Keratinocyte (primary cell): ENCODE measurements at regions not wholly inside any gene's neighbourhood (a gene's known extent, or its start where the extent isn't known, plus 50 kb on each side); places are given as distances from the start of the nearest gene placed in this dataset.
A peak's percentile ranks its signal among the peaks of the same experiment; 100 is the strongest.

Experiments
- DNase-seq: peaks from one replicate; pipeline ENCODE4 v3.0.0-alpha.2; 2011; ENCODE audit warnings: low read depth, missing footprints, low spot score
- FAIRE-seq: peaks from 2 replicates; lab custom pipeline; 2011; peaks lifted over from hg19 to GRCh38; lab: Jason Lieb, UNC
- H2AFZ ChIP-seq: 2 replicates; pipeline ENCODE4 v1.6.0; 2012; ENCODE audit warnings: low read length, control low read depth, inconsistent platforms; ENCODE audit not compliant: control insufficient read depth
- H3K27ac ChIP-seq: 2 replicates; pipeline ENCODE4 v1.5.1; 2011; ENCODE audit warnings: low read length; ENCODE audit not compliant: control insufficient read depth, insufficient read depth
- H3K27me3 ChIP-seq: 3 replicates; pipeline ENCODE4 v1.6.0; 2011; ENCODE audit warnings: low read length; ENCODE audit not compliant: control insufficient read depth, insufficient read depth; ENCODE audit errors: extremely low read depth
- H3K36me3 ChIP-seq, 2 experiments: 2 replicates in 1 of 2; 3 replicates in 1 of 2; pipeline ENCODE4 v1.5.1; 2011; ENCODE audit warnings: low read length in 2 of 2, mild to moderate bottlenecking in 1 of 2; ENCODE audit not compliant: control insufficient read depth in 2 of 2, insufficient read depth in 2 of 2; ENCODE audit errors: extremely low read depth in 1 of 2
- H3K4me1 ChIP-seq: 3 replicates; pipeline ENCODE4 v1.5.1; 2011; ENCODE audit warnings: low read length; ENCODE audit not compliant: control insufficient read depth, insufficient read depth; ENCODE audit errors: extremely low read depth
- H3K4me2 ChIP-seq: 3 replicates; pipeline ENCODE4 v1.6.0; 2011; ENCODE audit warnings: low read depth, low read length; ENCODE audit not compliant: control insufficient read depth, insufficient read depth; ENCODE audit errors: extremely low read depth
- H3K4me3 ChIP-seq, 3 experiments: fragments of 200-600 bp in 1 of 3; sonication (generic) in 1 of 3; 2 replicates in 2 of 3; 3 replicates in 1 of 3; pipeline ENCODE4 v1.5.1; 2011 to 2016; ENCODE audit warnings: low read length in 3 of 3, mild to moderate bottlenecking in 3 of 3, control low read depth in 2 of 3, inconsistent platforms in 1 of 3, low read depth in 1 of 3, mixed read lengths in 1 of 3, mixed run types in 1 of 3, moderate library complexity in 1 of 3; ENCODE audit not compliant: control insufficient read depth in 2 of 3, insufficient read depth in 2 of 3; ENCODE audit errors: extremely low read depth in 1 of 3
- H3K79me2 ChIP-seq: 2 replicates; pipeline ENCODE4 v1.6.0; 2012; ENCODE audit warnings: low read length; ENCODE audit not compliant: control insufficient read depth, insufficient read depth
- H3K9ac ChIP-seq: 3 replicates; pipeline ENCODE4 v1.6.0; 2011; ENCODE audit warnings: low read length; ENCODE audit not compliant: control insufficient read depth, insufficient read depth; ENCODE audit errors: extremely low read depth
- H3K9me1 ChIP-seq: 3 replicates; pipeline ENCODE4 v1.6.0; 2011; ENCODE audit warnings: low read length; ENCODE audit not compliant: control insufficient read depth, insufficient read depth; ENCODE audit errors: extremely low read depth
- H3K9me3 ChIP-seq: 2 replicates; pipeline ENCODE4 v1.5.1; 2012; ENCODE audit warnings: low read depth, low read length; ENCODE audit not compliant: control insufficient read depth
- H4K20me1 ChIP-seq: 3 replicates; pipeline ENCODE4 v1.6.0; 2011; ENCODE audit warnings: low read length; ENCODE audit not compliant: control insufficient read depth, insufficient read depth; ENCODE audit errors: extremely low read depth
- CTCF ChIP-seq, 3 experiments: IDR thresholded peaks in 1 of 3; conservative IDR thresholded peaks in 1 of 3; optimal IDR thresholded peaks in 1 of 3; 2 replicates in 2 of 3; 3 replicates in 1 of 3; pipeline versions ENCODE3 to v1.5.1; 2011; ENCODE audit warnings: low read length in 3 of 3, mild to moderate bottlenecking in 3 of 3, moderate library complexity in 2 of 3, control low read depth in 1 of 3, inconsistent platforms in 1 of 3; ENCODE audit not compliant: insufficient read depth in 2 of 3; ENCODE audit errors: extremely low read depth in 1 of 3
- EZH2 ChIP-seq: IDR thresholded peaks from one replicate; pipeline ENCODE4 v1.6.1; 2012; ENCODE audit warnings: inconsistent platforms, mild to moderate bottlenecking, low read length, moderate library complexity
- dilution Hi-C: fragments of 300-500 bp; cut with MboI; formaldehyde crosslinking; loops from one replicate; pipeline ENCODE4 v1.7.0; 2020; ENCODE audit warnings: low sequenced_read_pairs; ENCODE audit not compliant: extremely low pct_ligation_motif_present

GRCh38 chr5:125232779-125233230, 486.4 kb upstream of the ZNF608 start:
- TF ChIP-seq CTCF (optimal IDR thresholded peaks at IDR 0.05 in 1 of 3, IDR thresholded peaks at IDR 0.05 in 1 of 3, conservative IDR thresholded peaks at IDR 0.05 in 1 of 3; ENCODE audit: extremely low read depth in 1 of 3, insufficient read depth in 2 of 3, low read length in 3 of 3) (no peak), EZH2 (no peak)
- Histone ChIP-seq H2AFZ (peak overlapping the region; percentile 13), H3K27me3 (no peaks in the 10 kb centered on the region)

GRCh38 chr5:125233944-125234343, 487.5 kb upstream of the ZNF608 start:
- H3K4me3 ChIP-seq: no peak overlapping the region
- H3K4me2 ChIP-seq: no peak overlapping the region
- H3K9me3 ChIP-seq: no peaks in the 10 kb centered on the region
- no peaks in the 10 kb centered on the region for H3K36me3 ChIP-seq
- H2AFZ ChIP-seq: no peak overlapping the region
- H4K20me1 ChIP-seq: no peaks in the 10 kb centered on the region
- DNase-seq (no peak), FAIRE-seq (no peak)
- no peaks in the 10 kb centered on the region for H3K79me2 ChIP-seq
- H3K27me3 ChIP-seq: no peaks in the 10 kb centered on the region
- H3K9me1 ChIP-seq: no peaks in the 10 kb centered on the region
- no peak overlapping the region for H3K27ac ChIP-seq
- H3K9ac ChIP-seq: no peak overlapping the region
- peaks cover 6% of the 10 kb centered on the region for H3K4me1 ChIP-seq
- dilution Hi-C loops: no loop called here
- TF ChIP-seq EZH2: no peak

More at GRCh38 chr5:125232779-125233230, 486.4 kb upstream of the ZNF608 start:
- peak; percentile 20 for FAIRE-seq
- Histone ChIP-seq H3K9me1 (no peaks in the 10 kb centered on the region), H3K9ac (no peak overlapping the region), H3K4me1 (peaks cover 6% of the 10 kb centered on the region), H3K4me2 (no peak overlapping the region), H3K27ac (no peak overlapping the region), H3K79me2 (no peaks in the 10 kb centered on the region), H3K36me3 (no peaks in the 10 kb centered on the region), H3K4me3 (no peak overlapping the region), H3K9me3 (no peaks in the 10 kb centered on the region), H4K20me1 (no peaks in the 10 kb centered on the region)
- no peak for DNase-seq
- dilution Hi-C loops: no loop called here

GRCh38 chr5:125236007-125236406, 489.6 kb upstream of the ZNF608 start:
- H3K36me3 ChIP-seq: no peaks in the 10 kb centered on the region
- dilution Hi-C loops: no loop called here

More at GRCh38 chr5:125236007-125236406, 489.6 kb upstream of the ZNF608 start:
- no peaks in the 10 kb centered on the region for H3K27me3 ChIP-seq
- H3K27ac ChIP-seq: no peak overlapping the region
- FAIRE-seq: no peak
- TF ChIP-seq CTCF (optimal IDR thresholded peaks at IDR 0.05 in 1 of 3, IDR thresholded peaks at IDR 0.05 in 1 of 3, conservative IDR thresholded peaks at IDR 0.05 in 1 of 3; ENCODE audit: extremely low read depth in 1 of 3, insufficient read depth in 2 of 3, low read length in 3 of 3): no peak
- TF ChIP-seq EZH2: no peak
- H3K9me3 ChIP-seq: no peaks in the 10 kb centered on the region
- H3K9me1 ChIP-seq: no peaks in the 10 kb centered on the region
- H3K4me3 ChIP-seq: no peak overlapping the region
- no peak overlapping the region for H3K4me2 ChIP-seq
- H4K20me1 ChIP-seq: no peaks in the 10 kb centered on the region
- peaks cover 6% of the 10 kb centered on the region for H3K4me1 ChIP-seq
- H3K9ac ChIP-seq: no peak overlapping the region
- H3K79me2 ChIP-seq: no peaks in the 10 kb centered on the region
- no peak overlapping the region for H2AFZ ChIP-seq
- no peak for DNase-seq
